ENCODE measurements at regions not wholly inside any gene's neighbourhood (a gene's known extent, or its start where the extent isn't known, plus 50 kb on each side); places are given as distances from the start of the nearest gene placed in this dataset.

DNA sequence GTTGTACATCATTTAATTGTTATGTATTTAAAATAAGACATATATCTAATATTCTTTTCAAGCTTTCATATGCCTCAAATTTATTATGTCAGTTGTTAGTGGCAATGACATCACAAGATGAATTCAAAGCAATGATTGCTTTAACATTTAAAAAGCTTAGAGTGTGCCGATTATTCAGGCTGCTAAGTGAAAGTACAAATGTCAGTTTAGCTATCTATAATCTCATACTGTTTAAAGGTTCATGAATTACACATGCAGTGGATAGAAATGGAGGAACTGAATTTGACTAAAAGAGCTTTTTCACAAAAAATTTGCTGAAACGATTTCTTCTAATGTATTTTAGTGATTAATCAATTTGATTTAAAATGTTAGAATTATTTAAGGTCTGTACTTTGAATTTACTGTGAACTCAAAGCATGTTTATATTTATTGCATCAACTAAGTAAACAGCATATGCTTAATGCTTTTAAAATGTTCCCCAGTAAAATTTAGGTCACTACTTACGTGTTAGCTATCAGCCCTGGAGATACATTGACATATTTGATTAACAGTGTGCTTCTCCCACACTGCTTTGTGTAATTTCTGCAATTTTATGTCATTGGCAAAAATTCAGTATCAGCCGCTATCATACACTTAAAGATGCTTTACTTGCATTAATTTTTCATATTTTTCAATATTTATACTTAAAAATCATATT, 334.9 kb downstream of the PARP8 start:
- in situ Hi-C loops (cut with HindIII; ENCODE audit: low pct_unique_long_range_greater_than_20kb, low sequenced_read_pairs): no loop called here
- no peak for DNase-seq (ENCODE audit: low read depth, low spot score)

DNA sequence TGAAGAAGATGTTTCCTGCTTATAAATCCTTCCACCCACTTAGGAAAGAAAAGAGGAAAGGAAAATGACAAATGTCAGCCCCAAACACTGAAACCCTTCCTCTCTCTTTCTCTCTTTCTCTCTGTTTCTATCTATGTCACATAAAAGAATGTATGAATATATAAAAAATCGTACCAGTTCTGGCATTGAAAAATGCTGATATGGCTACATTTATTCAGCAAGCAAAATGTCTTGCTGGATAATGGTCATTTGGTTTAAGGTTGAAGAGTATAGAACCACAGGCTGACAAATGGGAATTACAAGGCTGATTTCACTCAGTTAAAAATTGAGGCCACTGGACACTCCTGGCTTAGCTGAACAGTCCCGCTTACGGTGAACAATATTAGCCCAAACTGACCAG, 335.9 kb downstream of the PARP8 start:
- in situ Hi-C loops (cut with HindIII; ENCODE audit: low pct_unique_long_range_greater_than_20kb, low sequenced_read_pairs): no loop called here
- no peak for DNase-seq (ENCODE audit: low read depth, low spot score)

DNA sequence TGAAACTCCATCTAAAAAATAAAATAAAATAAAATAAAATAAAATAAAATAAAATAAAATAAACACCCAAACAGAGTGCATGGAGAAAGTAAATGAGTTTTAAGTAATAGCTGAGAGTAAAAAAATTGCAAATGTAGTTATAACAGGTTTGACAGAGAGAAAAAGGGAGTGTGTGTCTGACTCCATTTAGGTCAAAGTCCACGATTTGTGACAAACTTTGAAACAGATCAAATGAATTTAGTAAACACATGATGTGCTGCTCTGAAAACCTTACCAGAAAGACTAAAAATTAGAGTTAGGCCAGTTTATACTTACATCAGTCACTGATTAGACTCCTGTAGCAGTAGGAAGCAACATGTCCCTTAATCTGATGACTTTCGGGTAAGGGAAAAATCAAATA, 346.6 kb downstream of the PARP8 start:
- in situ Hi-C loops (cut with HindIII; ENCODE audit: low pct_unique_long_range_greater_than_20kb, low sequenced_read_pairs): no loop called here
- no peak for DNase-seq (ENCODE audit: low read depth, low spot score)

DNA sequence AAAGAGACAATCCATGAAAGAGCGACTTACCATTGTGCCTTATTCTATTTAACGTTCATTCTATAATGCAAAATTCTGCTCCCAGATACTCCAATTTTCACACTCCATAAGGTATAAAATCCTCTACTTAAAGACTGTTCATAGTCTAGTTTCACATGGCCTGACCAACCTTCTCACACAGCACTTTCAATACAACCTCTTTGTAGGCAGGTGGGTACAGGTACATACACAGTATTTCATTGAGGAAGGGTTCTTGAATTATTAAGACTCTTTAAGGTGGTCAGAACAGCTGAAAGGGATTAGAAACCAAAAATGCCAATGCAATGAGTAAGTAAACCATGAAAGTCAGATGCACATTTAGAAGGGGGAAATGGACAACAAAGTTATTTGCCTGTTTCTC, 352.0 kb downstream of the PARP8 start:
- DNase-seq (ENCODE audit: low read depth, low spot score): no peak
- in situ Hi-C loops (cut with HindIII; ENCODE audit: low pct_unique_long_range_greater_than_20kb, low sequenced_read_pairs): no loop called here

DNA sequence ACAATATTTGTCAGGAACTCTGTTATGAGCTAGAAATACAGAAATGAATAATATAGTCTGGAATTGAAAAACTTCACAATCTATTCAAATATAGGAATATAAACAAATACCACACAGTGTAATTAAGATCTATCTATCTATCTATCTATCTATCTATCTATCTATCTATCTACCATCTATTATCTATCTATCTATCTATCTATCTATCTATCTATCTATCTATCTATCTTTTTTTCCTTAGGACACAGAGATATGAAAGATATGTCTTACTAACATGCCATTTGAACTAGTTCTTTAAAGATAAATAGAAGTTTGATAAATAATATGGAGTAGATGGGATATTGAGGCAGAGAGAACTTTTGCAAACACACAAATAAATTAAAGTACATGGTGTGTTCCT, 357.8 kb downstream of the PARP8 start:
- in situ Hi-C loops (cut with HindIII; ENCODE audit: low pct_unique_long_range_greater_than_20kb, low sequenced_read_pairs): no loop called here
- DNase-seq (ENCODE audit: low read depth, low spot score): no peak

DNA sequence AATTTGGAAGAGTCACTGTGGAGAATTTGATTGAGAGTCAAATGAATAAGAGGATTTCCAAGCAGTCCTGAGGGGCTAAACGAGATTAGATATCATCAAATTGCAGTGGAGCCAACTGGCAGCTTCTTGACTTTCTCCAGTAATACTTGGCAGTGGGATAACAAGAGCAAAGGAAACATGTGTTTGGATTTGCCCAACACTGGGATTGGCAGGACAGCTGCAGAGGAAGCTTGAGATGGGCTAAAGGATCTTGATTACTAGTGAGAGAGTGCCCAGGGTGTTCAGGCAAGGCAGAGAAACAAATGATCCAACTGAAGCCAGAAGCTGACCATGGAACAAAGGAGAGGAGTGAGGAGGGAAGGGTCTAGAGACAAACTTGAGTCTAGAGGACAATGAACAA, 356.0 kb upstream of the ISL1 start:
- in situ Hi-C loops (cut with HindIII; ENCODE audit: low pct_unique_long_range_greater_than_20kb, low sequenced_read_pairs): no loop called here
- DNase-seq (ENCODE audit: low read depth, low spot score): no peak

DNA sequence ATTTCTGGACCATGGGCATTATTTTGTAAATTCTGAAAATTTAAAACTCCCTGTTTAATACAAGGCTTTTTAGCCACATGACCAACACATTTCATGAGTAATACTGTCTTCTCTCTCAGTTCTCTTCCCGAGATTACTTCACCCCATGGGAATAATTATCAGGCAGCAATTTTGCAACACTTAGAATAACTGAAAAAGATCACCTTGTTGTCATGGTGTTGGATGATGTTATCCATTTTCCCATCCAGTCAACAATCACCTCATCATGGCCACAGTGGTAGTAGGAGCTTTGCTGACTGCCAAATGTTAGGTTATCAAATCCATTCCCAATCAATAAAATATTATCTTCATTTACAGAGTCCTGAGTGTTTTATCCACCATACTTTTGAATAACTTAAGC, 354.9 kb upstream of the ISL1 start:
- no peak for DNase-seq (ENCODE audit: low read depth, low spot score)
- in situ Hi-C loops (cut with HindIII; ENCODE audit: low pct_unique_long_range_greater_than_20kb, low sequenced_read_pairs): no loop called here

DNA sequence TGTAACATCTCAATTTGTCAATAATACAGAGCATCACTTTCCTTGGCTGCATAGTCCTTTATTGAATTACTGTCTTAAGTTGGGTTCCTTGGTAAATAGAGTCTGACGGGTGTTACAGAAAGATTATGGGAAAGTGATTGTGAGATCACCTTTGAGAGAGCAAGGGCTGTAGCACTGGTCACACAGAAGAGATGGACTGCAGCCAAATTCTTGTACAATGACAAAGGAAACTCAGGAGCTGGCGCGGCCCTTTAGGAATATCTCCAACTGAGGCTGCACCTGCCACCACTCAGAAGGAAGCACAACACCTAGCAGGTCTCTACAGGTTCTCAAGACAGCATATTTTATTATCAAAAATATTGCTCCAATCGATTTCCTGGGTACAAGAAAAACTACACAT, 350.0 kb upstream of the ISL1 start:
- no peak for DNase-seq (ENCODE audit: low read depth, low spot score)
- in situ Hi-C loops (cut with HindIII; ENCODE audit: low pct_unique_long_range_greater_than_20kb, low sequenced_read_pairs): no loop called here

DNA sequence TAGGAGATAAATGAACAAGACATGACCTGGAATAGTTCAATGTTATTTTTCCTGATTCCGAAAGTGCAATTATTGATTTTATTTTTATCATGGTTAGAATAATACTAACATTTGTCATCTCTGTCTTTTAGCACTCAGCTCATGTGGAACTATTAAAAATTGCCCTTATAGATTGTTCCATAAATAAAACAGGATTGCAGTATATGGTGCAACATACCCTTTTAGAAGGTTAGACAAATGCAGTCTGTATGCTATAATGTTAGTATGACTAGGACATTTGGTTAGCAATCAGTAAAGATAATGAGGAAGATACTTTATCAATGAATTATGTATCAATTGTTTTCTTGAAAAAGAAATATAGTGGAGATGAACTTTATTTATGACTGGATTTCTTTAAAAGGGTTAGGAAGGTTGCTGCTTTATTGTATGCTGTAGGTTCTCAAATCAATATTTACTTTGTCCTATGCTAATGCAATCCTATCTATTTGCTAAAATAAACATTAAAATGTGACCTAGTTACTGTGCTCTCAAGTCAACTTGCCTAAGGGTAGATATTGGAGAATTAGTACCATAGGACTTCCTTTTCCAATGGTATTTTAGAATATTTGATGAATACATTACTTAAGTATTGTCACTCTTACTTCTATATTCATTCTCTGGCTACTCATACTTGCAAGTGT, 348.9 kb upstream of the ISL1 start:
- in situ Hi-C loops (cut with HindIII; ENCODE audit: low pct_unique_long_range_greater_than_20kb, low sequenced_read_pairs): no loop called here
- no peak for DNase-seq (ENCODE audit: low read depth, low spot score)

DNA sequence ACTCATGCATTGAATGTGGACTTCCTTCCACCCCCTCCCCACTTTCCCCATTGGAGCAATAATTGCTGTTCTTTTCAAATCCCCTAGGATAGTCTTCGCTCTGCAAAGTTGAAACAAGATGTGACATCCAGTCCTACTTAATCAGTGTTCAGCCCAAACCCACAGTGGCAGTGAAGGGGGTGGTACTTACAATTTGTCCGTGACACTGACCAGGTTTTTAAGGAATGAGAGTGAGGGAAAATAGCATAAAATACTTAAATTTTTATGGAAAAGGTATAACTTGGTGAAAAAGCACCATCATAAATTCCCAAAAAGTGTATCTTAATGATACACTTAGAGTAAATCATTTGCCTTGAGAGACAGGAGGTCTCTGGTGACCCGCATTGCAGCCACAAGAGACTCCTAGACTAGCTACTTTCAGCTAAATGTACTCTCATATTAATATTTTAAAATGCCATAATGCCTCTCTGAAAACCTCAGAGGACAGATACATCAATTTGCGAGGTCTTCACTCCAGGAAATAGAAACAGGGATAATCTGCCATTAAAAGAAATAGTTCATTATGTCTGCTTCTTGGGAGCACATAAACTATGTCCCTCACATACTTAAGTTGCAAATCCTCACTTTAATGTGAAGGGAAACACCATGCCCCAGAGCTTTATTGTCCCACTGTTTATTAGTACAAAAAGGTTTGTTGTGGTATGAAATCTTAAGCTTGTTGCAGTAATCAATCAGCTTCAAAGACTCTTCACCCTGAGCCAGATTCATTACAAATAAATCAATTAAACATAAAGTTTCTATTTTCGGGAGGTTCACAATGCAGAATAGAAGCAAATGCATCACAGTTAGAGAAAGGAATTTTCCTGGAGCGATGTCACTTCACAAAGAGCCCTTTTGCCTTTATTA, 343.6 kb upstream of the ISL1 start:
- DNase-seq (ENCODE audit: low read depth, low spot score): no peak
- in situ Hi-C loops (cut with HindIII; ENCODE audit: low pct_unique_long_range_greater_than_20kb, low sequenced_read_pairs): no loop called here

DNA sequence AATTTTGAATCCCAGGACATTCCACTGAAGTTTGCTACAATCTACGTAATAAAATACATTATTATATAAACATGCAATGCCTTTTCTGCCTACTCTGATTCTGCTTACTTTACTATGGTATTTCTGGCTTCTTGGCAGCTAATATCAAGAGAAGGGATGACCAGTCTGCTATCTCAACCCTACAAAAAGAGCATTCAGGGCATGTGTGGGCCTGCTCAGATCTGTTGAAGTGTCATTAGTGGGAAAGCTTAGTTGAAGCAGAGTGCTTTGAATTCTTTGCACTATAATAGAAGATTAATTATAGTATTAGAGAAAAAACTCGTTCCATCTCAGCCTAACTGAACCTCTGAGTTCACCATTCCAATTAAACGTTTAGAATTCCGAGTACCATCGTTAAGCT, 339.5 kb upstream of the ISL1 start:
- in situ Hi-C loops (cut with HindIII; ENCODE audit: low pct_unique_long_range_greater_than_20kb, low sequenced_read_pairs): no loop called here
- no peak for DNase-seq (ENCODE audit: low read depth, low spot score)

DNA sequence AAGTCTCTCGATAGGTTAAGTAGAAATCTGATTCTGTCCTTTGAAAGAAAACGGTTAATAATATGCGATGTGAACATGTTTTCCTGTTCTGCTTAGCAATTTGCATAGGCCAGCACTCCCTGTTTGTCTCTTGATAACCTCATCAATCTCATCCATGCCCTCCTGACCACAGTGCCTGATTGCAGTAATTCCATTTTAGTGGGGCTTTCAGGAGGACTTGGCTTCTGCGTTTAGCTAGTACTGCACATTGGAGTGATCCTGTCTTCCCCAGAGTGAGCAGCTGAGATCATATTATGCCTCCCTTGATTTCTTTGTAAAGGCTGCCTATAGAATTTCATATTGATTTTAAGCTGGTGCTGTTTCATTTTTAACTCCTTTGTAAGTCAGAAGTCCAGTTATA, 335.9 kb upstream of the ISL1 start:
- DNase-seq (ENCODE audit: low read depth, low spot score): no peak
- in situ Hi-C loops (cut with HindIII; ENCODE audit: low pct_unique_long_range_greater_than_20kb, low sequenced_read_pairs): no loop called here

DNA sequence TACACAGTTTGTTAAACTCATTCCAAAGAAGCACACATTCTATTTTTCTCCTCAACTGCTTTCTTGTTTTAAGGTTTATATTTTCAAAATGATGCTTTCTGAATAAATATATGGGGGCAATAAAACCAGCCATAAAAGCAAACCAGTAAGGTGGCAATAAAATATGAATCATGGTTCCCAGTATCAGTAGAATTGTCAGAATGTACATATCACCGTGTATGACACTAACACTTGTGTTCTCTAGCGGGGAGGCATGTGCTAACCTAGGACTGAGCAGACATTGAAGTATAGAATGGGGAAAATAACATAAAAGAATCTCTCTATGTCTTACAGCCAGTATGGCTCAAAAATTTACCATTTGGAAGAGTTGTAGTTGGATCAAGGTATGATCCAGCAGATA, 329.9 kb upstream of the ISL1 start:
- in situ Hi-C loops (cut with HindIII; ENCODE audit: low pct_unique_long_range_greater_than_20kb, low sequenced_read_pairs): no loop called here
- no peak for DNase-seq (ENCODE audit: low read depth, low spot score)

DNA sequence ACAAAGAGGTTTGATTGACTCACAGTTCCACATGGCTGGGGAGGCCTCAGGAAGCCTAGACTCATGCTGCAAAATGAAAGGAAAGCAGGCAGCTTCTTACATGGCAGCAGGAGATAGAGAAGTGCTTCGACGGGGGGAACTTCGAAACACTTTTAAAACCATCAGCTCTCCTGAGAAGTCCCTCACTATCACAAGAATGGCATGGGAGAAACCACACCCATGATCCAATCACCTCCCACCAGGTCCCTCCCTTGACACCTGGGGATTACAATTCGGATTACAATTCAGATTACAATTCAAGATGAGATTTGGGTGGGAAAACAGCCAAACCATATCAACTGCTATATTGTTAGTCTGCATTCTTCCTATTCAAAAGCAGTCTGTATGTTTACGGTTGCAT, 322.3 kb upstream of the ISL1 start:
- in situ Hi-C loops (cut with HindIII; ENCODE audit: low pct_unique_long_range_greater_than_20kb, low sequenced_read_pairs): no loop called here
- no peak for DNase-seq (ENCODE audit: low read depth, low spot score)

DNA sequence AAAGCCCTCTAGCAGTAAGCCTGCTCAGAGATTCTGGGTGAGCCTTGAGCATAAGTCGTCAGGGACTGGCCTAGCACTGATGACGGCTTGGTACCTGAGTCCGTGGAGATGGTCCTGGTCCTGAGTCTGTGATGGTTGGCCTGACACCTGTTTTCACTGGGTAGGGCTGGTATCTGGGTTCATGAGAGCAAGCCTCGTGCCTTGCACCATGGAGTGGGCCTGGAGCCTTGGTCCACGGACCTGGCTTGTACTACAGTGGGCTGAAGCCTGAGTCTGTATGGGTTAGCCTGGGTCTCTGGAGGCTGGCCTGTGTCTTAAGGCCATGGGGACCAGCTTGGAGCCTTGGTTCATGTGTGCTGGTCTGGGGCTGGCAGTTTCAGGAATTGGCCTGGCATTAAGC, 310.3 kb upstream of the ISL1 start:
- DNase-seq (ENCODE audit: low read depth, low spot score): no peak
- in situ Hi-C loops (cut with HindIII; ENCODE audit: low pct_unique_long_range_greater_than_20kb, low sequenced_read_pairs): no loop called here

DNA sequence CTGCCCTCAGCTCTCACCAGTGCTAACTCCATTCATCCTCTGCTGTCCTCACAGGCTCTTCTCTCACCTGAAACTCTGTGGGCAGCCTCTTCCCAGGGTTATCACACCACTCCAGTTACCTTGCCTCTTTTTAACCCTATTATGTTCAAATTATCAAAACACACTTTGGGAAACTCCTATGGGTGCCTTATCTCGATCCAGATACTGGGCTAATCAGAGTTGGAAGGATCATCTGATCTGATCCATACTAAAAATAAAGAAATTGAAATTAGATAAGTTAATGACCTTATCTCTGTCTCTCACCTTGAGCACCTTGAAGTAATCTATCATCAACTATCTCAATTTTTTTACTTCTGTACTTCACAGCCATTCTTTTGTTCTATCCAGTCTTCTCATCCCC, 300.5 kb upstream of the ISL1 start:
- in situ Hi-C loops (cut with HindIII; ENCODE audit: low pct_unique_long_range_greater_than_20kb, low sequenced_read_pairs): no loop called here
- DNase-seq (ENCODE audit: low read depth, low spot score): no peak

DNA sequence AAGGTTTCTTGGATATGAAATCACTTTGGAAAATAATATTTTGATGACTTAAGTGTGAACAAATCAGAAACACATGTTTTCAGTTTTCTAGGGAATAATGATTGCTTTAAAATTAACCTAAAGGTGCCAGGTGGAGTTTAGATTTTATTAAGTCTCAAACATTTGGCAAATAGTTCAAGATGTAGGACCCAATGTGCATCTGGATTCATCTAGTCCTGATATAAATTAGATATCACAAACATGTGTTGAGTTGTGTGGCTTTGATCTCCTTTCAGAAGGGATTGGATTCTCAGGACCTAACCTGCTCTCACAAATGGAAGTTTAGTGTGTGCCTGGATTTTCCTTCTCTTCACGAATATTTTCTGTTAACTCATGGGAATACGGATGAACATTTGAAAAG, 291.4 kb upstream of the ISL1 start:
- in situ Hi-C loops (cut with HindIII; ENCODE audit: low pct_unique_long_range_greater_than_20kb, low sequenced_read_pairs): no loop called here
- no peak for DNase-seq (ENCODE audit: low read depth, low spot score)

DNA sequence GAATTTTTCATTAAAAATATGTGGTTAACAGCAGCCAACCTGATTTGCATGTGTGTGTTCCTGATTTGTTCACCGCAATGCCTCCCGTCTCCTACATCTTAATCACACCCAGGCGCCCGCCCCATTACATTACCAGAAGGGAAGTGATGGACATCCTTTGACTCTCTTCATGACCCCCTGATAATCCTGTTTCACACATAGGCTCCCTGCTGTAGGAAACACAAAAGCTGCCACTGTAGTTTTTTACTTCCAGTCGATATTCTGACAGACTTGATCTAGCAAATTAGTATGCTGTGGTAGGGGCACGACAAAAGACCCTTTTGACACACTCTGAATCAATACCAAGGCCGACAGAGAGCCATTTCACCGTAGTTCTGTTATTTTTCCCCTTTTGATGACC, 287.8 kb upstream of the ISL1 start:
- DNase-seq (ENCODE audit: low read depth, low spot score): no peak
- in situ Hi-C loops (cut with HindIII; ENCODE audit: low pct_unique_long_range_greater_than_20kb, low sequenced_read_pairs): no loop called here

DNA sequence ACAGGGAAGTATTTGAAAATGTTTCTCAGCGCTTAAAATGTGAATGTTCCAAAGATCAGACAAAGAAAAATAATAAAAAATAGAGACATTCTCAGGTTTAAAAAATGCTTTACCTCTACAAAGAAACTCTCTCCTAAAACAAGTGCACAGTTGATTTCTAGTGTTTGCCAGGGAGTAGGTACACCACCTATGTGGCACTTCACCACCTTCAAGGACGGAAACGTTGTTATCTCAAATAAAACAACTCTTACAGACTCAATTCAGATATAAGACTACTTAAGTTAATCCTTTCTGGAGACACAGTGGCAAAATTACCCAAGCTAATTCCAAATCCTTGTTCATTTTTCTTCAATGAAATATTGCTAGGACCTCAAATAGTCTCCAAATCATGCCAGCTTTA, 286.4 kb upstream of the ISL1 start:
- DNase-seq (ENCODE audit: low read depth, low spot score): no peak
- in situ Hi-C loops (cut with HindIII; ENCODE audit: low pct_unique_long_range_greater_than_20kb, low sequenced_read_pairs): no loop called here

Data from SK-MEL-5 (cell line).